OCI-LY1 (cell line): ENCODE measurements at regions not wholly inside any gene's neighbourhood (a gene's known extent, or its start where the extent isn't known, plus 50 kb on each side); places are given as distances from the start of the nearest gene placed in this dataset.

ENCODE experiments used
- H2AFZ ChIP-seq: fragments of 200-600 bp; sonication (generic), shearing (Covaris generic); 2 replicates; pipeline ENCODE4 v1.6.0; 2014; ENCODE audit warnings: antibody characterized with exemption, mild to moderate bottlenecking, low read length
- H3F3A ChIP-seq: fragments of 200-600 bp; sonication (generic), shearing (Covaris generic); 2 replicates; pipeline ENCODE4 v1.6.0; 2014; ENCODE audit warnings: mild to moderate bottlenecking, antibody characterized with exemption, low read length, moderate library complexity; ENCODE audit not compliant: insufficient read depth
- H3K27ac ChIP-seq: fragments of 200-600 bp; sonication (generic); 2 replicates; pipeline ENCODE4 v1.5.1; 2014; ENCODE audit warnings: low read length, mixed run types, mild to moderate bottlenecking, low read depth; ENCODE audit not compliant: poor library complexity, severe bottlenecking
- H3K27me3 ChIP-seq: fragments of 200-600 bp; sonication (generic); 2 replicates; pipeline ENCODE4 v1.6.0; 2014; ENCODE audit warnings: antibody characterized with exemption, mild to moderate bottlenecking, low read length, moderate library complexity; ENCODE audit not compliant: insufficient read depth
- H3K36me3 ChIP-seq: fragments of 200-600 bp; sonication (generic); 2 replicates; pipeline ENCODE4 v1.6.1; 2014; ENCODE audit warnings: mild to moderate bottlenecking, antibody characterized with exemption, low read length, moderate library complexity, mixed read lengths; ENCODE audit not compliant: insufficient read depth
- H3K4me1 ChIP-seq: fragments of 200-600 bp; sonication (generic); 2 replicates; pipeline ENCODE4 v1.5.1; 2014; ENCODE audit warnings: mild to moderate bottlenecking, low read length, moderate library complexity; ENCODE audit not compliant: insufficient read depth, severe bottlenecking
- H3K4me2 ChIP-seq: fragments of 200-600 bp; sonication (generic), shearing (Covaris generic); 2 replicates; pipeline ENCODE4 v1.6.1; 2014; ENCODE audit warnings: low read length
- H3K4me3 ChIP-seq: fragments of 200-600 bp; sonication (generic); 2 replicates; pipeline ENCODE4 v1.5.1; 2014; ENCODE audit warnings: low read length, low read depth, mild to moderate bottlenecking, mixed read lengths; ENCODE audit not compliant: poor library complexity, severe bottlenecking
- H3K79me2 ChIP-seq: fragments of 200-600 bp; shearing (Covaris generic); 2 replicates; pipeline ENCODE4 v1.6.1; 2016; ENCODE audit warnings: mixed run types, low read length, mixed read lengths; ENCODE audit not compliant: insufficient read depth
- H3K9ac ChIP-seq: fragments of 200-600 bp; sonication (generic), shearing (Covaris generic); 2 replicates; pipeline ENCODE4 v1.6.1; 2014; ENCODE audit warnings: mild to moderate bottlenecking, low read length, mixed read lengths
- H3K9me2 ChIP-seq: fragments of 200-600 bp; sonication (generic), shearing (Covaris generic); 2 replicates; pipeline ENCODE4 v1.6.1; 2014; ENCODE audit warnings: low read depth, mild to moderate bottlenecking, low read length, mixed read lengths
- H3K9me3 ChIP-seq: fragments of 200-600 bp; shearing (Covaris generic); 2 replicates; pipeline ENCODE4 v1.6.1; 2014; ENCODE audit warnings: low read length, mixed read lengths
- H4K20me1 ChIP-seq: fragments of 200-600 bp; sonication (generic), shearing (Covaris generic); 2 replicates; pipeline ENCODE4 v1.6.0; 2016; ENCODE audit warnings: mild to moderate bottlenecking, low read length; ENCODE audit not compliant: insufficient read depth
- EZH2 ChIP-seq: fragments of 200-600 bp; sonication (generic), shearing (Covaris generic); IDR thresholded peaks from 2 replicates; pipeline ENCODE4 v1.8.0; 2017; ENCODE audit warnings: borderline replicate concordance, mixed run types, mild to moderate bottlenecking, antibody characterized with exemption, low read length, moderate library complexity, mixed read lengths
- TF ChIP-seq, protein P1 (sequence below): fragments of 200-600 bp; sonication (generic), shearing (Covaris generic); IDR thresholded peaks from 2 replicates; pipeline ENCODE4 v1.5.1; 2017; ENCODE audit warnings: mild to moderate bottlenecking, antibody characterized with exemption, low read length, moderate library complexity, mixed read lengths

DNA sequence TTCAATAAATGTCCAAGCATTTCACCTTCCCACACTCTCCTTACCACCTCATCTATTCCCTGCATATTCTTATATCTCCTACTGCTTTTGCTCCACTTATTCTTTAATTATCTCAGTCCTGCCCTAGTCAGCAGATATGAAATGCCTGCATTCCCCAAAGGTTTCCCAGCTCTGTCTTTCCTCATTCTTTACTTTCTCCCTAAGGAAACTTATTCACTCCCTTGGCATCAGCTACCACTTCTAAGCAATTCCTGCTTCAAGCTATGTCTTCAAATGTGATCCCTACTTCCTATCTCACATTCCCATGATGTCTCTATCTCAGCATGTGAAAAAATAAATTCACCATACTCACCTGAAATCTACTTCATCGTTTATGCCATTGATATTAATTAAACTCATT, 111.8 kb downstream of the CAPZA3 start:
- Histone ChIP-seq H3K4me3 (no peak overlapping the region), H3K27me3 (no peaks in the 10 kb centered on the region), H3F3A (no peaks in the 10 kb centered on the region), H2AFZ (no peak overlapping the region), H3K9me2 (no peaks in the 10 kb centered on the region), H3K79me2 (no peaks in the 10 kb centered on the region), H3K4me2 (no peak overlapping the region), H3K36me3 (no peaks in the 10 kb centered on the region), H3K4me1 (no peaks in the 10 kb centered on the region), H3K9ac (no peak overlapping the region), H4K20me1 (no peaks in the 10 kb centered on the region), H3K9me3 (no peaks in the 10 kb centered on the region), H3K27ac (no peak overlapping the region)
- no peak for TF ChIP-seq EZH2
- TF ChIP-seq, protein P1, sequence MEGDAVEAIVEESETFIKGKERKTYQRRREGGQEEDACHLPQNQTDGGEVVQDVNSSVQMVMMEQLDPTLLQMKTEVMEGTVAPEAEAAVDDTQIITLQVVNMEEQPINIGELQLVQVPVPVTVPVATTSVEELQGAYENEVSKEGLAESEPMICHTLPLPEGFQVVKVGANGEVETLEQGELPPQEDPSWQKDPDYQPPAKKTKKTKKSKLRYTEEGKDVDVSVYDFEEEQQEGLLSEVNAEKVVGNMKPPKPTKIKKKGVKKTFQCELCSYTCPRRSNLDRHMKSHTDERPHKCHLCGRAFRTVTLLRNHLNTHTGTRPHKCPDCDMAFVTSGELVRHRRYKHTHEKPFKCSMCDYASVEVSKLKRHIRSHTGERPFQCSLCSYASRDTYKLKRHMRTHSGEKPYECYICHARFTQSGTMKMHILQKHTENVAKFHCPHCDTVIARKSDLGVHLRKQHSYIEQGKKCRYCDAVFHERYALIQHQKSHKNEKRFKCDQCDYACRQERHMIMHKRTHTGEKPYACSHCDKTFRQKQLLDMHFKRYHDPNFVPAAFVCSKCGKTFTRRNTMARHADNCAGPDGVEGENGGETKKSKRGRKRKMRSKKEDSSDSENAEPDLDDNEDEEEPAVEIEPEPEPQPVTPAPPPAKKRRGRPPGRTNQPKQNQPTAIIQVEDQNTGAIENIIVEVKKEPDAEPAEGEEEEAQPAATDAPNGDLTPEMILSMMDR: no peak

DNA sequence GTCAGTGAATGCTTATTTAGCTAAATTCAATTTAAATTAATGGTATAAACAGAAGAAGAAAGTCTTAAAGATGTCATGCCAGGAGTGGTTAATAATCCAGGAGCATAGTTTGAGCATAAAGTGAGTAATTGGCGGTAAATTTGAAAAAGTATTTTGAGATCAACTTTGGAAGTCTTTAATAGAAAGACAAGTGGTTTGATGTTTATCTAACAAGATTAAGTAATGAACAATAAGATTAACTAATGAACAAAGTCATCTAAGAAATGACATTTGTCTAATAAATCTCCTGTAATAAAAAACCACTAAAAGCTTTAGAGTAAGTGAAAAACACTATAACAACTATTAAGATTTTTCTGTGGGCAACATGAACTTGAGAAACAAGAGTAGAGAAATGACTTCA, 112.8 kb downstream of the CAPZA3 start:
- Histone ChIP-seq H3K79me2 (no peaks in the 10 kb centered on the region), H4K20me1 (no peaks in the 10 kb centered on the region), H3F3A (no peaks in the 10 kb centered on the region), H3K9ac (no peak overlapping the region), H3K4me3 (no peak overlapping the region), H2AFZ (no peak overlapping the region), H3K4me2 (no peak overlapping the region), H3K27ac (no peak overlapping the region), H3K9me3 (no peaks in the 10 kb centered on the region), H3K4me1 (no peaks in the 10 kb centered on the region), H3K9me2 (no peaks in the 10 kb centered on the region), H3K36me3 (no peaks in the 10 kb centered on the region), H3K27me3 (no peaks in the 10 kb centered on the region)
- TF ChIP-seq EZH2: no peak
- TF ChIP-seq, protein P1: no peak

DNA sequence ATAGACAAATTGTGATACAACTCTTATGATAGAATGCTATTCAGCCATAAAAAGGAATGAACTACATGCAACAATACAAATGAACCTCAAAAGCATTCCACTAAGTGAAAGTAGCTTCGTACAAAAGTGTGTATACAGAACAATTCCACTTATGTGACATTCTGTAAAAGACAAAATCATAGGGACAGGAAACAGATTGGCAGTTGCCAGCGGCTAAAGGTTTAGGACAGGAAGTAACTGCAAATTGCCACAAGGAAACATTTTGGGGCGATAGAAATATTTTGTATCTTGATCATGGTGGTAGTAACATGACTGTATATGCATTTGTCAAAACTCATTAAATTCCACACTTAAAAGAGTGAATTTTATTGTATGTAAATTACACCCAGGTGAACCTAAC, 113.4 kb downstream of the CAPZA3 start:
- Histone ChIP-seq H3K4me2 (no peak overlapping the region), H3K36me3 (no peaks in the 10 kb centered on the region), H3K4me1 (no peaks in the 10 kb centered on the region), H3K27ac (no peak overlapping the region), H3K27me3 (no peaks in the 10 kb centered on the region), H3K9ac (no peak overlapping the region), H3K4me3 (no peak overlapping the region), H3K79me2 (no peaks in the 10 kb centered on the region), H4K20me1 (no peaks in the 10 kb centered on the region), H3K9me2 (no peaks in the 10 kb centered on the region), H3K9me3 (no peaks in the 10 kb centered on the region), H3F3A (no peaks in the 10 kb centered on the region), H2AFZ (no peak overlapping the region)
- TF ChIP-seq, protein P1: no peak
- no peak for TF ChIP-seq EZH2
